ENCODE measurements at regions not wholly inside any gene's neighbourhood (a gene's known extent, or its start where the extent isn't known, plus 50 kb on each side); places are given as distances from the start of the nearest gene placed in this dataset.

DNA sequence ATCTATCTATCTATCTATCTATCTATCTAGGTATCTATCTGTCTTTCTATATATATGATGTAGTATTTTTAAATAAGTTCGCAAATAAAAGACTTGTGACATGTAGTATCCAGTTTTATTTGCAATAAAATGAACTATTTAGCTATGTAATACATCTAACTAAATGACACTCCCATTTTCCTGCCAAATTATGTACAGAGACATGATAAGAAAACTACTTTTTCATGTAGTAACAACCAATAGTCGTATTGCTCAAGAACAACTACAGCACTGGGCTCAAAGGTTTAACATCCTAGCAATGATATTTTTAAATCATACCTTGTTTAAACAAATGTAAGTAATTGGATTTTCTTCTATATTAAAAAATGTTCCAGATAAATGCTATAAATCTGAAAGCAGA lies 55.5 kb upstream of the FLRT2 start:
- TF ChIP-seq, protein P1, sequence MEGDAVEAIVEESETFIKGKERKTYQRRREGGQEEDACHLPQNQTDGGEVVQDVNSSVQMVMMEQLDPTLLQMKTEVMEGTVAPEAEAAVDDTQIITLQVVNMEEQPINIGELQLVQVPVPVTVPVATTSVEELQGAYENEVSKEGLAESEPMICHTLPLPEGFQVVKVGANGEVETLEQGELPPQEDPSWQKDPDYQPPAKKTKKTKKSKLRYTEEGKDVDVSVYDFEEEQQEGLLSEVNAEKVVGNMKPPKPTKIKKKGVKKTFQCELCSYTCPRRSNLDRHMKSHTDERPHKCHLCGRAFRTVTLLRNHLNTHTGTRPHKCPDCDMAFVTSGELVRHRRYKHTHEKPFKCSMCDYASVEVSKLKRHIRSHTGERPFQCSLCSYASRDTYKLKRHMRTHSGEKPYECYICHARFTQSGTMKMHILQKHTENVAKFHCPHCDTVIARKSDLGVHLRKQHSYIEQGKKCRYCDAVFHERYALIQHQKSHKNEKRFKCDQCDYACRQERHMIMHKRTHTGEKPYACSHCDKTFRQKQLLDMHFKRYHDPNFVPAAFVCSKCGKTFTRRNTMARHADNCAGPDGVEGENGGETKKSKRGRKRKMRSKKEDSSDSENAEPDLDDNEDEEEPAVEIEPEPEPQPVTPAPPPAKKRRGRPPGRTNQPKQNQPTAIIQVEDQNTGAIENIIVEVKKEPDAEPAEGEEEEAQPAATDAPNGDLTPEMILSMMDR (IDR thresholded peaks at IDR 0.05; ENCODE audit: insufficient read depth, missing control alignments): no peak
- FAIRE-seq (no peak), DNase-seq (ENCODE audit: insufficient read length, low spot score) (no peak)

DNA sequence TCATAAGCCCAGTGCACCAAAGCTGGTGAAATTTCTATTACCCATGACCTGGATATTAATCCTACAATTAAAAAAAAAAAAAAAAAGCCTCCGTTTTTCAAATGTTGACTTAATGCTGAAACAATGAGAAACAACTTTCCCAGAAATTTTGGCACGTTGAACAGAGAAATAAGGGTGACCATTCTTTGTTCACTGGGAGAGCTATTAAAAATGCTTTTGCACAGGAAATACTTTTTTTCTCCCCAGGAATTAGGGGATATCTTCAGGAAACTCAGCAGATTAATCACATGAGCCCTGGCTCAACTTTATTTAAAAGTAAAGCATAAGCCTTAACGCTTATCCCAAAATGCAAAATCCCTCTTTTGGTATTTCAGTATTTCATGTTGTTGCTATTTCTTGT lies 54.8 kb upstream of the FLRT2 start:
- TF ChIP-seq, protein P1 (IDR thresholded peaks at IDR 0.05; ENCODE audit: insufficient read depth, missing control alignments): no peak
- DNase-seq (ENCODE audit: insufficient read length, low spot score): no peak
- no peak for FAIRE-seq

DNA sequence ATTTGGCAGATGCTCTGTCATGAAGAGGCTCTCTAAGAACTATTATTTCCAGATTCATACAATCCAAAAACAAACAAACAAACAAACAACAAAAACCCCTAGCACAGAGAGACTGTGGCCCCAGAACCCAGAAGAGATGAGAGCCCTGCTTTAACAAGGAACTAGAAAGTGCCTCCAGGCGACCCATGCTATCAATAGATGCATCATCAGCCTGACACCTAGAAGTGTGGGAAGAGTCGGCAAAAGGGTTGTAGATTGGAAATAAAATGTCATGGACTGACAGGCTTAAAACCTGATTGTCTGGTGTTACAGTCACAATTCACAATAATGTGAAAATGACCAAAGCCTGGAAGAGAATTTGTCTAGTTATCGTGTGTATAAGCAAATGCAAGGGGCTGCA lies 50.6 kb upstream of the FLRT2 start:
- FAIRE-seq (no peak), DNase-seq (ENCODE audit: insufficient read length, low spot score) (no peak)
- TF ChIP-seq, protein P1 (IDR thresholded peaks at IDR 0.05; ENCODE audit: insufficient read depth, missing control alignments): no peak

DNA sequence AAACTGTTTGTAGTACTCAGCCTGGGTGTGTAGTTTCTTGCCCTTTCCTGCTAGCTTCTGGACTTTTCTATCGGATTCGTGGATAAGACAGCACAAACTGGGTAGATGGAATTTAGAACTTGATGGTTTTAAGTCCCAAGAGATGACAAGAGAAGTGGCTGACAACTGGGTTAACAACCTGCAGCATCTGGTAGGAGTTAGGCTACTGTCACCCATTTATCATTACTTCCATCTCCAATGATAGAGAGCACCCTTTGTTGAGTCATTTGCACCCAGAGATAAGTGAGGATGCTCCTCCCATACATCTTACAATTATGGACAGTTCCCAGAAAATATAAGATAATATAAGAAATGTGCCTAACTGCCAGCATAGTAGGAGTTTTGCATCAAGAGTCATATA lies 50.2 kb upstream of the FLRT2 start:
- TF ChIP-seq, protein P1 (IDR thresholded peaks at IDR 0.05; ENCODE audit: insufficient read depth, missing control alignments): no peak
- no peak for FAIRE-seq
- DNase-seq (ENCODE audit: insufficient read length, low spot score): no peak
